ENCODE measurements at regions not wholly inside any gene's neighbourhood (a gene's known extent, or its start where the extent isn't known, plus 50 kb on each side); places are given as distances from the start of the nearest gene placed in this dataset.

DNA sequence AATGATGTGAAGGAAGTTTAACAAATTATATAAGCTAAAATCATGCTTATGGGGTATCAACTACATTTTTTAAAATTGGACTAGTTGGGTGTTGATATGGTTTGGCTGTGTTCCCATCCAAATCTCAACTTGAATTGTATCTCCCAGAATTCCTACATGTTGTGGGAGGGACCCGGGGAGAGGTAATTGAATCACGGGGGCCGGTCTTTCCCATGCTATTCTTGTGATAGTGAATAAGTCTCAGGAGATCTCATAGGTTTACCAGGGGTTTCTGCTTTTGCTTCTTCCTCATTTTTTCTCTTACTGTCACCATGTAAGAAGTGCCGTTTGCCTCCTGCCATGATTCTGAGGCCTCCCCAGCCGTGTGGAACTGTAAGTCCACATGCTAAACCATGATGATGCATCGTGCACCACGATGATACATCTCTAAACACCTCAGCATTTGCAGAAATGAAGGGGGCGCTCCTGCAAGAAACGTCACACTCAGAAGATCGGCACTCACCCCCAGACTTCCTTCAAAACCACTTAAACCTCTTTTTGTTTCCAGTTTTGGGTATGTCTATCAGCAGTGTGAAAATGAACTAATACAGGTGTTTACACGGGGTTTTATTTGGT is 340.0 kb downstream of the SHANK2 start:
- TF ChIP-seq, protein P1, sequence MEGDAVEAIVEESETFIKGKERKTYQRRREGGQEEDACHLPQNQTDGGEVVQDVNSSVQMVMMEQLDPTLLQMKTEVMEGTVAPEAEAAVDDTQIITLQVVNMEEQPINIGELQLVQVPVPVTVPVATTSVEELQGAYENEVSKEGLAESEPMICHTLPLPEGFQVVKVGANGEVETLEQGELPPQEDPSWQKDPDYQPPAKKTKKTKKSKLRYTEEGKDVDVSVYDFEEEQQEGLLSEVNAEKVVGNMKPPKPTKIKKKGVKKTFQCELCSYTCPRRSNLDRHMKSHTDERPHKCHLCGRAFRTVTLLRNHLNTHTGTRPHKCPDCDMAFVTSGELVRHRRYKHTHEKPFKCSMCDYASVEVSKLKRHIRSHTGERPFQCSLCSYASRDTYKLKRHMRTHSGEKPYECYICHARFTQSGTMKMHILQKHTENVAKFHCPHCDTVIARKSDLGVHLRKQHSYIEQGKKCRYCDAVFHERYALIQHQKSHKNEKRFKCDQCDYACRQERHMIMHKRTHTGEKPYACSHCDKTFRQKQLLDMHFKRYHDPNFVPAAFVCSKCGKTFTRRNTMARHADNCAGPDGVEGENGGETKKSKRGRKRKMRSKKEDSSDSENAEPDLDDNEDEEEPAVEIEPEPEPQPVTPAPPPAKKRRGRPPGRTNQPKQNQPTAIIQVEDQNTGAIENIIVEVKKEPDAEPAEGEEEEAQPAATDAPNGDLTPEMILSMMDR (IDR thresholded peaks at IDR 0.05; ENCODE audit: low read depth, low read length, missing input control) = no peak
- TF ChIP-seq YY1 (IDR thresholded peaks at IDR 0.05) = no peak
- TF ChIP-seq, protein P2, sequence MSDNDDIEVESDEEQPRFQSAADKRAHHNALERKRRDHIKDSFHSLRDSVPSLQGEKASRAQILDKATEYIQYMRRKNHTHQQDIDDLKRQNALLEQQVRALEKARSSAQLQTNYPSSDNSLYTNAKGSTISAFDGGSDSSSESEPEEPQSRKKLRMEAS (IDR thresholded peaks at IDR 0.05) = no peak
- no peak for TF ChIP-seq RAD21 (IDR thresholded peaks at IDR 0.05)
- TF ChIP-seq, protein P3, sequence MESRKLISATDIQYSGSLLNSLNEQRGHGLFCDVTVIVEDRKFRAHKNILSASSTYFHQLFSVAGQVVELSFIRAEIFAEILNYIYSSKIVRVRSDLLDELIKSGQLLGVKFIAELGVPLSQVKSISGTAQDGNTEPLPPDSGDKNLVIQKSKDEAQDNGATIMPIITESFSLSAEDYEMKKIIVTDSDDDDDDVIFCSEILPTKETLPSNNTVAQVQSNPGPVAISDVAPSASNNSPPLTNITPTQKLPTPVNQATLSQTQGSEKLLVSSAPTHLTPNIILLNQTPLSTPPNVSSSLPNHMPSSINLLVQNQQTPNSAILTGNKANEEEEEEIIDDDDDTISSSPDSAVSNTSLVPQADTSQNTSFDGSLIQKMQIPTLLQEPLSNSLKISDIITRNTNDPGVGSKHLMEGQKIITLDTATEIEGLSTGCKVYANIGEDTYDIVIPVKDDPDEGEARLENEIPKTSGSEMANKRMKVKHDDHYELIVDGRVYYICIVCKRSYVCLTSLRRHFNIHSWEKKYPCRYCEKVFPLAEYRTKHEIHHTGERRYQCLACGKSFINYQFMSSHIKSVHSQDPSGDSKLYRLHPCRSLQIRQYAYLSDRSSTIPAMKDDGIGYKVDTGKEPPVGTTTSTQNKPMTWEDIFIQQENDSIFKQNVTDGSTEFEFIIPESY (IDR thresholded peaks at IDR 0.05) = no peak
- TF ChIP-seq, protein P4, sequence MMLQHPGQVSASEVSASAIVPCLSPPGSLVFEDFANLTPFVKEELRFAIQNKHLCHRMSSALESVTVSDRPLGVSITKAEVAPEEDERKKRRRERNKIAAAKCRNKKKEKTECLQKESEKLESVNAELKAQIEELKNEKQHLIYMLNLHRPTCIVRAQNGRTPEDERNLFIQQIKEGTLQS (IDR thresholded peaks at IDR 0.05) = no peak

All from liver (tissue), 3 donors.